Activated CD4-positive, alpha-beta T cell treated with anti-CD3 and anti-CD28 coated beads, Interleukin-10, Interleukin-2, amounts not matched to agents 100 ng/mL and 50 ng/mL, durations not matched to agents 16 hours and 8 hours (primary cell): ENCODE measurements at regions not wholly inside any gene's neighbourhood (a gene's known extent, or its start where the extent isn't known, plus 50 kb on each side); places are given as distances from the start of the nearest gene placed in this dataset.

Experiments used
- DNase-seq: peaks from one replicate; pipeline ENCODE4 v3.0.0-alpha.2; 2020

DNA sequence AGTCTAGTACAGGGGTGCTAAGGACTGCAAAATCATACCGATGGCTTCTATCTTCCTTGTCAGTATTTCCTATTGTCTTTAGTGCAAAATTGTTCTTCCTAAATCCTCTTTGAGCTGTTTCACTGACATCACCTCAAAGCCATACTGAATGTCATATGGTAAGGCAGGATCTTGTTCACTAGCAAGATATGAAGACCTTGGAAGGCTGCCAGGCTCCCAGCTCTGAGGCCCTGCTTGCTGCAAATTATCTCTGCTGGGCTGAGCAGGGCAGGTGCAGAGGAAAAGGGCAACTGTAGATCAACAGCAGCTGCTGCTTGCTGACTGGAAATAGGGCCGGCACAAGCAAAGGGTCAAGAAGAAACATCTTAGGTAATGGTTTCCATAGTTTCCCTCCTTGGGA lies 58.2 kb downstream of the PMAIP1 start:
- no peak for DNase-seq

DNA sequence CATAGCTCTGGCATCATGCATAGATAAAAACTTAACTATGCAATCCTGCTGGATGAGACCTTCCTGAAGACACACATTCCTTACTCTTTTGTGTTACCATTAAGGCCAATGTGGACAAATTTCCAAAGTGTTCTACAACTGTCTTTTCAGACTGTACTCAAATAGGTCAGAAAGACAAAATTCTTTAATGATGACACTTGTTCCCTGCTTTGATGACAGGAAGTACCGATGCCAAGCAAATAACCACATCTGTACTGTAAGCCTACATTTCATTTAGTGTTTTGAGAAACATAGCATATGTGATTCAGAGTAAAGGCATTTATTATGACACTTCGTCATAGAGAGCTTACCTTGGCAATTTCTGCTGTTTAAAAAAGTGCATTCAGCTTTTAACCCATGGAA lies 55.0 kb downstream of the PMAIP1 start:
- DNase-seq, result no peak

DNA sequence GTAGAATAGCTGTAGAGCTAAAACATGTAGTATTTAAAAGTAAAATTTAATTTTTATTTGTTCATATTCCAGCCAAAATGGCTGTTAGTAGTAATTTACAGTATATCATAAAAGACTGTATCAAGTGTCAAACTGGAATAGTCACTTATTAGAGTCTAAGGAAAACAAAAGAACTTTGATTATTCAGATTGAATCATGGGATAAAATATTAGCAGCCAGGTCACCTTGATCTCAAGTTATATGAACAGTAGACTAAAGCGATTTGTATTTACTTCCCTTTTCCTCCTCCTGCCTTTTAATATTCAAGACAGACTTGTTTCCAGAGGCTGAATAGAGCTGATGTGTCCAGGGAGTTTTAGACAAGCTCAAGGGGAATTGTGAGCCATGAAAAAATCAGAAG lies 54.4 kb downstream of the PMAIP1 start:
- no peak for DNase-seq
